GM19238 (cell line): ENCODE measurements at regions not wholly inside any gene's neighbourhood (a gene's known extent, or its start where the extent isn't known, plus 50 kb on each side); places are given as distances from the start of the nearest gene placed in this dataset.

Experiments
- DNase-seq: peaks from one replicate; pipeline ENCODE4 v3.0.0; 2011; ENCODE audit warnings: low spot score; ENCODE audit not compliant: insufficient read length

- no peak for DNase-seq
These were observed 662.5 kb upstream of the SALL1 start for GRCh38 chr16:51813609-51814008.

GRCh38 chr16:51812945-51813344 lies 661.9 kb upstream of the SALL1 start:
- no peak for DNase-seq

- no peak for DNase-seq
These were observed 656.5 kb upstream of the SALL1 start for GRCh38 chr16:51807551-51807950.

GRCh38 chr16:51801635-51802034 lies 650.6 kb upstream of the SALL1 start:
- DNase-seq, result no peak

GRCh38 chr16:51797669-51798259 lies 646.7 kb upstream of the SALL1 start:
- no peak for DNase-seq

DNA sequence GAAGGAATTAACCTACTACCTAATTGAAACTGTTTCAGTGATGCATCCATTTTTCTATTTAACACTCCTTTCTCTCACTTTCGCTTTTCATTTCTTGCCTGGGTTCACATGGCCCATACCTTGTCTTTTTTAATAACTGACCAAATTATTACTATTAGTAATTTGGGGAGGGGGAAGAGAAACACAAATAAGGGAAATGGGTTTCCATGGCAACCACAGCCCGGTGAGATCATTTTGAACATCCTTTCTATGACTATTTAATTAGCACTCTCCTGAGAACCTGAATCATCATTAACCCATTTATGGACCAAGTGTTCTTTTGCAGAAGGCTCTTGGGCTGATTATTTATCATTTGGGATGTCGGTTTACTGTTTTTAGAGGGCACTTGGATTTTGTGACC lies 628.2 kb upstream of the SALL1 start:
- DNase-seq, result no peak

- DNase-seq, result no peak
These were observed 622.2 kb upstream of the SALL1 start for GRCh38 chr16:51773071-51773890.

DNA sequence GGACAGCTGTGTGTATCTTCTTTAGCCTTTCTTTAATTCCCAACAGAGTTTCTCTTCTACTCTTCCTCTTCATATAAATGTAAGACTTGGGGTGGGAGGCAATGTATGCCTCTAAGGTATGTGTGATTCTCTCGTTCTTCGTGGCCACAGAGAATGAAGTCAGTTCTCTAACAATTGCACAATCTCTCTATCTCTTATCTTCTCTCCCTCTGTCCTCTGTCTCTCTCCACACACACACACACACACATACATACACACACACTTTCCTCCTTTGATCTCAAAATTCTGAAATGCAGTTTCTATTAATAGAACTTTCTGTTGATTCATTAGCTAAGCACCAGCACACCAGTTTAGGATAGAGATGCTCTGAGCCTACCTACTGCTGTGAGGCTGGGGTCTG lies 615.7 kb upstream of the SALL1 start:
- DNase-seq, result no peak

DNA sequence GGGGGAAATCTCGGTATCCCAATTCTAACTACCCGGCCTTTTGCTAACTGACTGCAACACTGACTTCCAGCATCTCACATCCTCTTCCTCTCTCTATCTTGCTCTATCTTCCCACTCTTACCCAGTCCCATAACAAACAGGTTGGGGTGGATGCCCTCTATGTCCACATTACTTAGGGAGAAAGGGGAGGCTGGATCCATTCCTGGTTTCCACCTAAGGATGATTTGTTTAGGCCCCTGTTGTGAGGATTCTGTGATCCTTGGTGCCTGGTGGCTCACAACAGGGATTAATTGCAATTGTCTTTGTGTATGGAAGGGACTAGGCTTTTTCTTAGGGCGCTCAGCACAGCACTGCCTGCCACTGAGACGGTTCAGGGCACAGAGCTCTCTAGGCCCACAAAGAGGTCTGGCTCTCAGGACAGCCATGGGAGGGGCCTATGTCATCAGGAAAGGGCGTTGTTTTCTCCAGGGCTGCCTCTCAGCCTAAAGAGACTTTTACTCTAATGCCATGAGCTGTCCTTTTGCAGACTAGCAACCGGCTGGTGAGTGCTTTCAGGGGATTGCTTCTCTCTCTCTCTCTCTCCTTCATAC lies 612.1 kb upstream of the SALL1 start:
- DNase-seq, result no peak

- DNase-seq, result peak; percentile 47
These were observed 611.3 kb upstream of the SALL1 start for GRCh38 chr16:51762081-51762996.

DNA sequence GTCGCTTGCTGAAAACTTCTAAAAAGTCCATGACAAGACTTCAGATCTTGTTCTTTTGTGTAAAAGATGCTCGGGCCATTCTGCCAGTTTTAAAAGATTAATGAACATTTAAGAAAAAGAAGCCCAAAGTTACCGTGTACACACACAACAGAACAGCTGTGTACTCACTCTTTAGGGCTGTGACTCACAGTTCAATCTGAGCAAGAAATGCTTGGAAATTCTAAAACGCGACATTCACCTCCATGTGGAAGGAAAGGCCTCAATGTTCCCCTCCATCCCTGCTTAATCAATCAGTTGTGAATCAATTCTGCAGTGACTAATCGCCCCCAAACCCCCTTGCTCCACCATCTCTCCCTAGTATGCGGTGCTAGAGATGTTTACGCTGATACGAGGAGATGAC lies 609.9 kb upstream of the SALL1 start:
- no peak for DNase-seq

GRCh38 chr16:51759999-51760398 lies 608.9 kb upstream of the SALL1 start:
- no peak for DNase-seq

DNA sequence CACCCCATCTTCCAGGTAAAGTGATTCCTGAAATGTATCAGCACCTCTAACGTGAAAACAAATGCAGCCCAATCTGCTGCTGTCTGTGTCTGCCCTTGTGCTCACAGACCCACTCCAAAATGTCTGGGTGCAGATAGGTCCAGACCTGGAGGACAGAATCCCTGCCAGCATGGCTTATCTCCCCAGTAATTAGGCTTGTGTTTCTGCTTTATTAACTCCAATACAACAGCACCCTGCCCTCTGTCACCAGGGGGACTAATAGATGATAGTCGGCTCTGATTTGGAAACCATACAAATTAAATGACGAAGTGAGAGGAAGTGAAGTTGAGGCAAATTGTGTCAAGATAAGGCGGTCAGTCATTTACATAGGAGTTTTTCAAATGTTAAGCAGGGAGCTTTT lies 608.3 kb upstream of the SALL1 start:
- no peak for DNase-seq

- no peak for DNase-seq
These were observed 606.9 kb upstream of the SALL1 start for GRCh38 chr16:51757921-51758479.

- DNase-seq, result no peak
These were observed 606.4 kb upstream of the SALL1 start for GRCh38 chr16:51757505-51757904.

GRCh38 chr16:51757124-51757470 lies 606.0 kb upstream of the SALL1 start:
- DNase-seq, result no peak

- no peak for DNase-seq
These were observed 605.5 kb upstream of the SALL1 start for GRCh38 chr16:51756447-51757123.

- DNase-seq, result no peak
These were observed 604.7 kb upstream of the SALL1 start for GRCh38 chr16:51755577-51756355.

DNA sequence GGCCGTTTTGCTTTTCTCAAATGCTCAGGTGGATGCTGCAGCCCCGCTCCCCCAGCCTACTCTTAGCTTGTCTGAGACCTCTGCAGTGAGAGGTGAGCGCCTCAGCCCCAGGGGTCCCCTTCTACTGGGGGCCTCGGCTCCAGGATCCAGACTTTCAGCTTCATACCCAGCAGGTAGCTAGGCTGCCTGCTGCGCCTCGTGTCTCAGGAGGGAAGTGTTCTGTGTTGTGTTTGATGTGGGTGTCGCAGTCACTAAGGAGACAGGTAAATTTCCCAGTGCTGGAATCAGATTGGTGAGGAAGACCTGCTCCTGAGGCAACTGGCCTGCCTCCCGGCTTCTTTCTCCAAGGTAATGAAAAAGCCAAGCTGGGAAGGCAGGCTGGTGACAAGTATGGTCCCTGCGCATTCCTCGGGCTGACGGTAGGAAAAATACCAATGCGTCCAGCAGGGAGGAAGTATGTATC lies 604.0 kb upstream of the SALL1 start:
- DNase-seq, result no peak
